SH-SY5Y (cell line): ENCODE measurements at regions not wholly inside any gene's neighbourhood (a gene's known extent, or its start where the extent isn't known, plus 50 kb on each side); places are given as distances from the start of the nearest gene placed in this dataset.

Experiments used
- GATA2 ChIP-seq: IDR thresholded peaks from 2 replicates; pipeline ENCODE4 v1.6.1; 2011; ENCODE audit warnings: mild to moderate bottlenecking, low read depth, low read length
- GATA3 ChIP-seq: IDR thresholded peaks from 2 replicates; pipeline ENCODE4 v1.6.1; 2011; ENCODE audit warnings: low read depth, mild to moderate bottlenecking, low read length, moderate library complexity

- TF ChIP-seq GATA2 (no peak), GATA3 (no peak)
Observed at GRCh38 chr6:145077382-145077781, 657.9 kb downstream of the EPM2A start.
